WI38 (cell line): ENCODE measurements at regions not wholly inside any gene's neighbourhood (a gene's known extent, or its start where the extent isn't known, plus 50 kb on each side); places are given as distances from the start of the nearest gene placed in this dataset.

Experiments used
- H3K4me3 ChIP-seq: 2 replicates; pipeline ENCODE4 v1.5.1; 2011; ENCODE audit warnings: low read depth, mild to moderate bottlenecking, control low read depth, low read length
- CTCF ChIP-seq: IDR thresholded peaks from 2 replicates; pipeline ENCODE4 v1.5.1; 2012; ENCODE audit warnings: low read depth, mild to moderate bottlenecking, control low read depth, low read length

GRCh38 chr11:43579919-43580276, 100.6 kb upstream of the HSD17B12 start:
- H3K4me3 ChIP-seq = peak overlapping the region; percentile 59
- no peak for TF ChIP-seq CTCF

DNA sequence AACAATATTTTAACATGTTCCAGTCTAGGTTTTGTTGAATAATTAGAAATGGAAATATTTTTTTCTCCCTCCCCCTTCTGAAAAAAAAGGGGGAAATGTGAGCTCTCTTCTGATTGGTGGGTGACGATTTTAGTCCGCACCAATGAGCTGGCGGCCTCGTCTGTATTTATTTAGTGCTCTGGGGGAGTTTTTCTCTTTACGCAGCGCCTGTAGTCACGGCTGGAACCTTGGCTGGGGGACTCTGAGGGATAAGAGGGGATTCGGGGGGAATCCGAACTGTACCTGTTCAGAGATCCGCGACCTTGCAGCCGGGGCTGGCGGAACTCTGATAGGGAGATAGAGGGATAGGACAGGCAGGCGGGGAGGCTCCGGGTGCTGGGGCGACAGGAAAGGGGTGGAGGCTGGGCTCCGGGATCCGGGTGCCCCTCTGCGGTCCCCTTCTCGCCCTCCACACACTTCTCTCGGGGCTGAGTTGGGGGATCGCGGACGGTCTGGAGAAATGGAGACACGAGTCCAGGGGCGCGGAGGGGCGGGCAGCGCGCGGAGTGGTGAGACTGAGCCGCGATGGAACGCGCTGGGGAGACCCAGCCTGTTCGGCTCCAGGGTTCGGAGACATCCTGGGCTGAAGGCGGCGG, 99.7 kb upstream of the HSD17B12 start:
- no peak for TF ChIP-seq CTCF
- no peak overlapping the region for H3K4me3 ChIP-seq

GRCh38 chr11:43581370-43582023, 99.0 kb upstream of the HSD17B12 start:
- H3K4me3 ChIP-seq = no peak overlapping the region
- TF ChIP-seq CTCF = no peak

DNA sequence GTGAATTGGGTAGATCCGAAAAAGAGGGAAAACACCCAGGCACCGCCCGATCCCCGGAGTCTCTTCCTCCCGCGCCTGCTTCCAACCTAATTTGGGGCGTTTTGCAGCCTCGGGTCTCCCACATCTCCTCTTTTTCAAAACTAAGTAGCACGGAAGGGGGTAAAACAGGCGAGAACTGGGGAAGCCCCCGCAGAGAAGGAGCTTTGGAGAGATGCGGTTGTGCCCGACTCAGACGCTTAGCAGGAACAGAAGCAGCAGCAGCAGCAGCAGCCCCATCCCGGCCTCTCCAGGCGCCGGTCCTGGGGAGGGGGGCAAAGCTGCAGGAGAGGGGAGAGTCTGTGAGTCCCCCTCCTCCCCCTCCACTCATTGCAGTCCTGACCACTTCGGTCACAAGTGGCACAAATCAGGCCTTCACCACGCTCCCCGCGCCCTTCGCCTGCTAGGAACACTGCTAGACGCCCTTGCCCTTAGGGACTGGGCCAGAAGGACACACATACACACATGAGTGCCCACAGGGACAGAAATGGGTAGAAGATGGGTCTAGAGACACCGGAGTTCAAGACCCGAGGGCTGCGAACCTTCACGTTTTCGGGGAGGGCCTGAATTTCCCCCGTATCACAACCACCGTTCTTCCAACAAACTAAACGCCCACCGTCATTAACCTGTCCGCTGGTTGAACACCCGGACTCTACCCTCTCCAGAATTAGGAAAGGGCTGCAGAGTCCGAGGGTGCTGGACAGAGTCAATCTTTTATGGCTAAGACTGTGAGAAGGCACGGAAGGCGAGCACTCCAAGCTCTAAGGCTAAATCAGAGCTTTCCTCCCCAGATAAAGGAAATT, 98.3 kb upstream of the HSD17B12 start:
- H3K4me3 ChIP-seq = no peak overlapping the region
- no peak for TF ChIP-seq CTCF

DNA sequence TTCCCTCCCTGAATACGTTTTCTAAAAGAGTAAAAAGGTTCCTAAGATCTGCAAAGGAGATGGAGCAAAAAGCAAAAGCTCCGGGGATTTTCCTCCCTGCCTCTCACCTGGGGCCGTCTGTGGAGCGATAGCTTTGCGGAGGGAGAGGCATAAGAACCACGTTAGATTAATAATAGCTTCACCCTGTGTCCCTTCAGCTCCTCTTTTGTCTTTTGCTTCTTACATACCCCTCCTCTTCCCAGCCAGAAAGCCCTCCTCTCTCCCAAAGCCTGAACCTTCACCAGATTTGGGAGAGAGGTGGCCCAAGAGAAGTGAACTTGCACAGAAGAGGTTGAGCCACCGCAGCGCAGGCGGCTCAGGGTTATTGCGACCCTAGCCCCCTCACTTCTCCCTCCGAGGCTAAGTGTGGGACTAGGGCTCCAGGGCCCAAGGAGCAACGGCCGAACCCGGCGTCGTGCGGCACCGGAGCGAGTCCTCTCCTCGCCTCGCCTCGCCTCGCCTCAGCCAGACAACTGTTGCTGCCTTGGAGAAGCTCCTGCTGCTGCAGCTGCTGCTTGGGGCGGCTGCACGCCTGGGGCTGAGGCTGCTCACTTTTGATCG, 97.6 kb upstream of the HSD17B12 start:
- H3K4me3 ChIP-seq = no peak overlapping the region
- TF ChIP-seq CTCF = no peak

GRCh38 chr11:43583548-43583947, 97.0 kb upstream of the HSD17B12 start:
- no peak for TF ChIP-seq CTCF
- no peak overlapping the region for H3K4me3 ChIP-seq
